ENCODE measurements at regions not wholly inside any gene's neighbourhood (a gene's known extent, or its start where the extent isn't known, plus 50 kb on each side); places are given as distances from the start of the nearest gene placed in this dataset.
"Not testable (repeated sequence)": the region's sequence is repeated elsewhere in the genome, so short reads cannot be mapped to it uniquely, and the experiment has no call there.

GRCh38 chr2:81437456-81438000 lies 1133.0 kb upstream of the LRRTM1 start:
- DNase-seq, result peak in 1 of 51 donors; percentile 4

DNA sequence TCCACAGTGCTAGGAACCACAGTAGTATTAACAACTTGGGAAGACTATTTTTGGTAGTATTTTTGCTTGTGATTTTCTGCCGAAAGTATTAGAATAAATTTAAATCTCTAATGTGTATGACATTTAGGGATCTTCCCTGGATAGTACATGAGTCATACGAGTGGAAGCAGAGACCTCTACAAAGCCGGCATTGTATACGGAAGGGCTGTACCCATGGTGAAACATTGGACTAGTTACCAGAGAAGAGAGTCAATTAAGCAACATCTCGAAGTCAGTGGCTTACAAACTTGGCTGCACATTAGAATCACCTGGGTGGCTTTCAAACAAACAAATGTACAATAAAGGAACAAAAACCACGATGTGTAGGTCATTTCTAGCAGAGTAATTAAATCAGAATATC lies 1131.7 kb upstream of the LRRTM1 start:
- no peak for DNase-seq

GRCh38 chr2:81412681-81413080 lies 1108.1 kb upstream of the LRRTM1 start:
- no peak for DNase-seq

- DNase-seq, result no peak
These were observed 1099.0 kb upstream of the LRRTM1 start for GRCh38 chr2:81403508-81403907.

DNA sequence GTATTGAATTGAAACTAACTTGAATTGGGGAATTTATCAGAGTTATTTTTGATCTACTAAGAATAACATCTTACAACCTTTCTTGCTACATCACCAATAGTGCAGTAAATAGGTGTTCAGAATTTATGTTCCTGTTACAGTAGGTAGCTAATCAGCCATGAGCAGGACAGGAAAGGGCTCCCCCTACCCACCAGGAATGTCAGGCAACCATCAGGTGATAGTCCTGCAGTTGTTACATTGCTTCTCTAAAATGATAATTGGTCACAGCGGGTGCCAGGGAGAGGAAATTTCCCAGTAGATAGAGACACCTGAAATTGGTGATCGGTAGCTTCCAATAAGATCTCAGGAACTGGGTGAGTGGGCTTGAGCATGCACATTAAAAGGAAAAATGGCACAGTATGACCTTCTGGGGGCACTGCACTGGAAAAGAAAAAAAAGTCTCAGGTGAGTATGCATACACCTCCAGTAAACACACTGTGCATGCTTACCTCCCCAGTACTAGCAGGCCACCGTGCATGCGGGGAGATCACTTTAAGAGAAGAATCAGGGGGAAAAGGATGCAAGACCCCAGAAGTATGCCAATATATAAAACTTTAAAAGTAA lies 1092.0 kb upstream of the LRRTM1 start:
- DNase-seq, result no peak

GRCh38 chr2:81395746-81396145 lies 1091.2 kb upstream of the LRRTM1 start:
- DNase-seq, result no peak

DNA sequence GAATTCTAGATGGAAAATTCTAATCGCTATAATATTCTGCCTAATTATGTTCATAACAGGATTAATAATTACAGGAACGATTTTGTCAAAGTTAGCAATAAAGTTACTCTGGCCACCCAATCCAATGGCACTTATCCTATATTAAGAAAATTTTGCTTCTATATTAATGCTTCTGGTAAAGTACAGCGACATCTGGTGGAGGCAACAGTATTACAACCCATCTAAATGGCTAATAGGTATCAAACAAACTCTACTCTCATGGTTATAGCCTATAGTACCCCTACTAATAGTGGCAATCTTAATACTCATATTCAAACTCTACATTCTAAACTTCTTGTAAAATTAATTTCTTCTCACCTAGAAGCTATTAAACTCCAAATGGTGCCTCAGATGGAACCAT lies 1084.7 kb upstream of the LRRTM1 start:
- DNase-seq, result no peak

GRCh38 chr2:81363800-81364199 lies 1059.2 kb upstream of the LRRTM1 start:
- DNase-seq, result no peak

- not testable (repeated sequence) for DNase-seq
These were observed 1057.9 kb upstream of the LRRTM1 start for GRCh38 chr2:81362468-81362867.

DNA sequence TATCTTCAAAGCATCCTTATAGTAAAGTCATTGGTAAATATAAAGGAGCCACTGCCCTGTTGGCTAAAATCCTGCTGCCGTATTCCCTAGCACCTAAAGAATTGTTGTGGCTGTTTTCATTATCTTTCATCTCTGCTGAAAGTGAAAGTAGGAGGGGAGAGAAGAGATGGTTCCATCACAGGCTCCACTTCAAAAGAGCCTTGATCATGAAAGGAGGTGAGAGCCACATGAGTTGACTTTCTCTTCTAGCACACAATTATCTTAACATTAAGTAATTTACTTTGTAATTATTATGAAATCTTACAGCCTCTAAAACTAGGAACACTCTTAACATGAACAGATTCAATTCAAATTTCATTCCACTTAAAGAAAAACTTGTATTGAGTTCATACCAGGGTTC lies 1050.9 kb upstream of the LRRTM1 start:
- no peak for DNase-seq

- DNase-seq, result no peak
These were observed 1029.5 kb upstream of the LRRTM1 start for GRCh38 chr2:81334046-81334445.

DNA sequence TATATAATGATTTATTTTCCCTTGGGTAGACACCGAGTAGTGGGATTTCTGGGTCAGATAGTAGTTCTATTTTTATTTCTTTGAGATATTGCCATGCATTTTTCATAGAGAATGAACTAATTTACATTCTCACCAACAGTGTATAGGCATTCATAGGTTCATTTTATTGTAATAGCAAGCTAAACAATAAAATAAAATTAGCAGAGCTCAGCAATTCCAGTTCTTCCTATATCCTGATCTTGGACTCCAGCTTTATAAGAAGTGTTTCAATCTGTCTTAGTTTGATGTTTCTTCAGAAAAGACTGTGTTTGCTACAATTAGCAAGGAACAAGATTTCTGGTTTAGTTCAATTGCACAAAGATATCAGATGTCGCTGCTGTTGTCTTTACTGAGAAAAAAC lies 1024.4 kb upstream of the LRRTM1 start:
- DNase-seq, result no peak

DNA sequence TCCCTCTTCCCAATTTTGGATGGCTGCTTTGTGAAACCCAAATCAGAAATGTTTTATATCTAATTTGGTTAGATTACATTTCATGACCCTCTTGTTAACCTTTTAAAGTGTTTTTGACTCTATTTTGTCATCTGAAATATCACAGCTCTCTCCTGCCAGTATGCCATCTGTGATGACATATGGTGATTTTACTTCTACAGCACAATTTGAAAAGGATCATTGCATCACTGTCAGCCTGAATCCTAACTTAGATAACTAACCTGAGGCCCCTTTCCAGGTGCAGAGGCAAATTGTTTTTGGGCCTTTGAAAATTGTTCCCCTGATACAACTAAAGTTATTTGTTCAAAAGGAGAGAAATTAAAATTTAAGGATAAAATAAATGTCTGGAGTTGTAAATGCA lies 1023.4 kb upstream of the LRRTM1 start:
- DNase-seq, result no peak

DNA sequence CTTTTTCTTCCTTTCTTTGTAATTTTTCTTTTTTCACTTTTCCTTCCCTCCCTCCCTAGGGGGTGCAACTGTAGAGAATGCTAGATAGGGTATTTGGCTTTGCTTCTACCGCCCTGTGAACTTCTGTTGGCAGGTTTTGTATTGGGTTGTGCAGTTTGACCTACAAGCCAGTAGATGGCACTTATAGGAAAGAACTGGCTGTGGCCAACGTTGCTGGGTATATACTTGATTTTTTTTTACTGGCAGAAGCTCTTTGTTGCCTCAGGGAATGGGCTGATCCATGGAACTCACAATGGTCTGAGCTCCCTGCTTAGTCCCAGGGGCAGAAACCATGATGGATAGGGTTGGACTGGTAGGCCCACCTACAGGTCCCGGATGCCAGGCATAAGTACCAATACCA lies 1019.5 kb upstream of the LRRTM1 start:
- no peak for DNase-seq

- DNase-seq, result no peak
These were observed 999.7 kb upstream of the LRRTM1 start for GRCh38 chr2:81304154-81304830.

GRCh38 chr2:81303321-81303720 lies 998.8 kb upstream of the LRRTM1 start:
- no peak for DNase-seq

DNA sequence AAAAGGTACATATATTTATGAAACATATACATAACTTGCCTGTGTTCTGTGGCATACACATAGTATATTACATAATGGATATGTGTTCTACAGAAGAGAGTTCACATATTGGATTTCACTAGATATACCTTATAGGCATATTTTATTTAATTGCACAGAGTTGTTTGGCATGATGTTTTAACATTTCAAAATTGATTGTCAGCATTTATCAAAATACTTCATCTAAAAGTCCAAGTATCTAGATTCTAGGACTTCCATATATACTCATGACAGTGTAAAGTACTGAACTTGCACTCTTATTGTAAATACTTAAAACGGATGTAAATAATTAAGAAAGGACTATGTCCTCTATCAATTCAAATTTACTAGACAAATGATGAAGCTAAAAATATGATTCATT lies 995.3 kb upstream of the LRRTM1 start:
- no peak for DNase-seq

DNA sequence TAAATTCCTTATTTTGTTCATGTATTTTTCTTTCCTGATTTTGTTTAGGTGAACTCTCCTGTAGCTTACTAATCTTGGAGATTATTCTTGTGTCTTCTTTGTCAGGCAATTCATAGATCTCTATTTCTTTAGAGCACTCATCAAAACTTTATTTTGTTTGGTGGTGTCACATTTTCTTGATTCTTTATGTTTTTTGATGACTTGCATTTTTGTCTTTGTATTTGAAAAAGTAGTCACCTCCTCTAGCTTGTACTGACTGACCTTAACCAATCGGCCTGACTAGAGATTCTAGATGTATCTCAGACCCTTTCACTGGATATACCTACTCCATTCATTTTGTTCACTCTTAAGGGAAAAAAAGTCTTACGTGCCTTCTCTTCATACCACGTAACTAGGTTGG lies 986.3 kb upstream of the LRRTM1 start:
- DNase-seq, result no peak

- no peak for DNase-seq
These were observed 978.5 kb upstream of the LRRTM1 start for GRCh38 chr2:81283081-81283480.

DNA sequence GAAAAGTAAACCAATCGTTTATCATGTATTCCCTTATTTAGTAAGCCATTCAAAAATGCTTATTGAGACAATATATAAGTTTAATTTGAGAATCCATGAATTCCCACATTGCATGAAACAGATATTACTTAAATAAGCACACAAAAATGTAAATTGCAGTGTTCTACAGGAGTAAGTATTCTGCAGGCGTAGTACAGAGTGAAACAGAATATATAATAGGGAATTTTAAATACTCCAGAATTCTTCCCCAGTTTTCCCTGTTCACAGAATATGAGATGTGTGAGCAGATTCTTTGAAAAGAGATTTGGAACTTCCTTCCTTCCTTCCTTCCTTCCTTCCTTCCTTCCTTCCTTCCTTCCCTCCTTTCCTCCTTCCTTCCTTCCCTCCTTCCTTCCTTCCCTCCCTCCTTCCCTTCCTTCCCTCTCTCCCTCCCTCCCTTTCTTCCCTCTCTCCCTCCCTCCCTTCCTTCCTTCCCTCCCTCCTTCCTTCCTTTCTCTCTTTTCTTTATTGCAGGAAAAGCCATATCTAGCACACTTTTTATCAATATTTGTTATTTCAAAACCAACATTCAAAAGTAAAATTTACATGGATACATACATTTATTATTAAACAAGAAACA lies 977.7 kb upstream of the LRRTM1 start:
- no peak for DNase-seq

DNA sequence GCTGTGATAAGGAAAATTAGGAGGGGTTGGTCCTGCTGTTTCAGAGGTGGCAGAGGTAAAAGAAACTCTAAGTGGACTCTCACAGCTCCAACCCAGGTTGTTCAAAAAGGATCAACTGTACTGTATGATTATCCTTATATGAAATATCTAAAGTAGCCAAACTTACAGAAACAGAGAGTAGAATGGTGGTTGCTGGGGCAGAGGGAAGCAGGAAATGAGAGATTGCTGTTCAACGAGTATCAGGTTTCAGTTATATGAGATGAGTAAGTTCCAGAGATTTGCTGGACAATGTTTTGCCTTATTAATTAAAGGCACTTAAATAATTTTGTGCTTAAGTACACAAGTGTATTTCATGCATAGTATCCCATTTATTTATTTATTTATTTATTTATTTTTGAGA lies 972.0 kb upstream of the LRRTM1 start:
- DNase-seq, result no peak

- DNase-seq, result no peak
These were observed 961.6 kb upstream of the LRRTM1 start for GRCh38 chr2:81266106-81266505.

DNA sequence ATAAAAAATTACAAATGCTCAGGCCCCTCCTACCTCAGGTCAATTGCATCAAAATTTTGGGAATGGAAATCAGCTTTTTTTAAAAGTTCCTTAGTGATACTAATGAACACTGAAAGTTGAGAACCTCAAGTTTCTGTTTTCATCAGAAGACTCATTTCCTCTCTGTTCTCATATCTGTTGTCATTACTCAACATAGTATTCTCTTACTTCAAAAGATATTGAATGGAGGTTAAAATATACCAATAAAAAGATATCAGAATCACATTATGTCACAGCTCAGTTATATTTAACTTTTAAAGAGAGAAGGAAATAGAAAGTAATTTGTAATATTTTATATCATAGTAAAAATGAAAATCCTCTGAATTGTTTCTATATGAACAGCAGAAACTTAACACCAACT lies 959.4 kb upstream of the LRRTM1 start:
- DNase-seq, result no peak

All from hypothalamus (tissue), 51 donors.